OCI-LY3 (cell line): ENCODE measurements at regions not wholly inside any gene's neighbourhood (a gene's known extent, or its start where the extent isn't known, plus 50 kb on each side); places are given as distances from the start of the nearest gene placed in this dataset.

Experiments used
- EZH2phosphoT487 ChIP-seq: fragments of 200-600 bp; shearing (Covaris generic); IDR thresholded peaks from 2 replicates; pipeline ENCODE4 v1.6.1; 2018; ENCODE audit warnings: antibody characterized with exemption, mixed run types, low read depth
- TF ChIP-seq, protein P1 (sequence below): fragments of 200-600, 300-600 bp; sonication (generic); IDR thresholded peaks from 2 replicates; pipeline ENCODE4 v1.5.1; 2014; ENCODE audit warnings: antibody characterized with exemption, low read length, low read depth

DNA sequence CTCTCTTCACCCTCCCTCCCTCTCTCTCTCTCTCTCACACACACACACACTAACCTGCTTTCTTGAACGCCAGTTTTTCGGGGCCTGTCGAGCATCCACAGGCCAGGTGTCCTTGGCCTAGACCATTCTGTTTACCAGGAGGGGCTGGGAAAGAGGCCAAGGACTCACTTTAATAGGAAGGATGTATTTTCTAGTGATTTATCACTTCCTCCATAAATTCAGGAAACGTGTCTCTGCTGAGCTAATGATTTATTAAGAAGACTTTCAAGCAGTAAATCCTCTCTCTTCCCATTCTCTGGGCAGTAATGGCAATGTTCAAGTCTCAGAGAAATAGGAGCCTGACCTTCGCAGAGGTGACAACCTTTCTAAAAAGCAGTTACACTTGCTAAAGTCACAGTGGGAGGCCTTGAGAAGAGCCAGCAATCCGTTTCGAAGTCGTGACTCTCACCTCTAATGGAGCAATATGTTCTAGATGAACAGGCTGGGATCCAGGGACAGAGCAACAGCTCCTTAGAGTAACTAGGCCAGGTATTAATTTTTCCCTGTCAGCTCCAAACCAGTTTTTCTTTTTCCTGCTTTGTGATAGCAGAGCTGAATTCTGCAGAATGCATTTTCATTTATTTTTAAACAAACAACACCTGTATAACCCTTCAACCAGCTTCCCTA lies 1357.5 kb upstream of the SORCS1 start:
- no peak for TF ChIP-seq EZH2phosphoT487
- TF ChIP-seq, protein P1, sequence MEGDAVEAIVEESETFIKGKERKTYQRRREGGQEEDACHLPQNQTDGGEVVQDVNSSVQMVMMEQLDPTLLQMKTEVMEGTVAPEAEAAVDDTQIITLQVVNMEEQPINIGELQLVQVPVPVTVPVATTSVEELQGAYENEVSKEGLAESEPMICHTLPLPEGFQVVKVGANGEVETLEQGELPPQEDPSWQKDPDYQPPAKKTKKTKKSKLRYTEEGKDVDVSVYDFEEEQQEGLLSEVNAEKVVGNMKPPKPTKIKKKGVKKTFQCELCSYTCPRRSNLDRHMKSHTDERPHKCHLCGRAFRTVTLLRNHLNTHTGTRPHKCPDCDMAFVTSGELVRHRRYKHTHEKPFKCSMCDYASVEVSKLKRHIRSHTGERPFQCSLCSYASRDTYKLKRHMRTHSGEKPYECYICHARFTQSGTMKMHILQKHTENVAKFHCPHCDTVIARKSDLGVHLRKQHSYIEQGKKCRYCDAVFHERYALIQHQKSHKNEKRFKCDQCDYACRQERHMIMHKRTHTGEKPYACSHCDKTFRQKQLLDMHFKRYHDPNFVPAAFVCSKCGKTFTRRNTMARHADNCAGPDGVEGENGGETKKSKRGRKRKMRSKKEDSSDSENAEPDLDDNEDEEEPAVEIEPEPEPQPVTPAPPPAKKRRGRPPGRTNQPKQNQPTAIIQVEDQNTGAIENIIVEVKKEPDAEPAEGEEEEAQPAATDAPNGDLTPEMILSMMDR = no peak
